GM21447 (cell line): ENCODE measurements at regions not wholly inside any gene's neighbourhood (a gene's known extent, or its start where the extent isn't known, plus 50 kb on each side); places are given as distances from the start of the nearest gene placed in this dataset.
"Not testable (repeated sequence)": the region's sequence is repeated elsewhere in the genome, so short reads cannot be mapped to it uniquely, and the experiment has no call there.

ENCODE experiments used
- ATAC-seq: cut with Tn5 transposase; IDR thresholded peaks from one replicate; pipeline ENCODE4 v1.9.1; 2021; ENCODE audit not compliant: unreplicated experiment

GRCh38 chr18:68153821-68154220 is 561.1 kb downstream of the TMX3 start:
- ATAC-seq: not testable (repeated sequence)

- no peak for ATAC-seq
Measured at GRCh38 chr18:68152770-68153169, 562.1 kb downstream of the TMX3 start.

GRCh38 chr18:68150961-68151360 is 563.9 kb downstream of the TMX3 start:
- no peak for ATAC-seq

GRCh38 chr18:68148863-68149262 is 566.0 kb downstream of the TMX3 start:
- ATAC-seq: no peak

GRCh38 chr18:68147728-68148127 is 567.2 kb downstream of the TMX3 start:
- ATAC-seq: no peak

- no peak for ATAC-seq
Measured at GRCh38 chr18:68121826-68122225, 593.1 kb downstream of the TMX3 start.

- no peak for ATAC-seq
Measured at GRCh38 chr18:68121308-68121707, 593.6 kb downstream of the TMX3 start.

GRCh38 chr18:68114989-68115388 is 598.5 kb upstream of the DSEL start:
- no peak for ATAC-seq

GRCh38 chr18:68104036-68104435 is 587.5 kb upstream of the DSEL start:
- no peak for ATAC-seq

- no peak for ATAC-seq
Measured at GRCh38 chr18:68103561-68103960, 587.0 kb upstream of the DSEL start.

GRCh38 chr18:68102117-68102516 is 585.6 kb upstream of the DSEL start:
- ATAC-seq: no peak

- no peak for ATAC-seq
Measured at GRCh38 chr18:68098655-68099054, 582.1 kb upstream of the DSEL start.

GRCh38 chr18:68086481-68086880 is 570.0 kb upstream of the DSEL start:
- no peak for ATAC-seq

GRCh38 chr18:68085251-68085650 is 568.7 kb upstream of the DSEL start:
- no peak for ATAC-seq

- ATAC-seq: no peak
Measured at GRCh38 chr18:68083776-68084175, 567.3 kb upstream of the DSEL start.

- no peak for ATAC-seq
Measured at GRCh38 chr18:68083131-68083530, 566.6 kb upstream of the DSEL start.

- no peak for ATAC-seq
Measured at GRCh38 chr18:68072744-68073143, 556.2 kb upstream of the DSEL start.

GRCh38 chr18:68060871-68061270 is 544.4 kb upstream of the DSEL start:
- no peak for ATAC-seq

GRCh38 chr18:68056936-68057335 is 540.4 kb upstream of the DSEL start:
- ATAC-seq: no peak

- no peak for ATAC-seq
Measured at GRCh38 chr18:68054669-68055068, 538.1 kb upstream of the DSEL start.

GRCh38 chr18:68053290-68053689 is 536.8 kb upstream of the DSEL start:
- ATAC-seq: no peak

GRCh38 chr18:68041327-68041726 is 524.8 kb upstream of the DSEL start:
- ATAC-seq: no peak

GRCh38 chr18:68040198-68040597 is 523.7 kb upstream of the DSEL start:
- ATAC-seq: no peak
